B cell (primary cell): ENCODE measurements at regions not wholly inside any gene's neighbourhood (a gene's known extent, or its start where the extent isn't known, plus 50 kb on each side); places are given as distances from the start of the nearest gene placed in this dataset.

ENCODE experiments used
- ATAC-seq: fragments of 200-7000 bp; cut with Tn5 transposase; one replicate; pipeline ENCODE4 v1.10.0; 2021; ENCODE audit warnings: low read depth, mild to moderate bottlenecking, moderate number of reproducible peaks, moderate library complexity
- CTCF ChIA-PET: fragments of 350-600 bp; sonication (Branson Sonifier 250); formaldehyde crosslinking; loops from one replicate; lab custom pipeline; 2021; ENCODE audit warnings: antibody characterized with exemption, inconsistent platforms; lab: Charles Lee
- POLR2A ChIA-PET: fragments of 350-600 bp; sonication (Branson Sonifier 250); formaldehyde crosslinking; loops from one replicate; lab custom pipeline; 2021; ENCODE audit warnings: antibody characterized with exemption; lab: Charles Lee
- DNase-seq: peaks from one replicate; pipeline ENCODE4 v3.0.0; 2013
- H2AFZ ChIP-seq: 2 replicates; pipeline ENCODE4 v1.6.1; 2012; ENCODE audit warnings: mild to moderate bottlenecking, low read depth, low read length; ENCODE audit not compliant: insufficient read depth, poor library complexity, severe bottlenecking
- H3K27ac ChIP-seq, 2 donors: 1 replicate in 1 of 2; 2 replicates in 1 of 2; pipeline ENCODE4 v1.5.1; 2012 to 2013; ENCODE audit warnings: low read length in 2 of 2, mild to moderate bottlenecking in 2 of 2, moderate library complexity in 1 of 2
- H3K27me3 ChIP-seq, 4 experiments: fragments of 200-600 bp in 1 of 4; sonication (generic) in 1 of 4; replicated peaks in 1 of 4; 1 replicate in 2 of 4; 2 replicates in 2 of 4; pipeline versions ENCODE4 v1.6.1 to v1.7.0; 2013 to 2016; ENCODE audit warnings: low read length in 3 of 4, mild to moderate bottlenecking in 2 of 4, mixed read lengths in 1 of 4, moderate library complexity in 1 of 4; ENCODE audit not compliant: insufficient read depth in 4 of 4, control insufficient read depth in 3 of 4; ENCODE audit errors: control extremely low read depth in 1 of 4
- H3K36me3 ChIP-seq, 2 experiments: replicated peaks in 1 of 2; 1 replicate in 1 of 2; 2 replicates in 1 of 2; pipeline versions ENCODE4 v1.6.1 to v1.7.1; 2013; ENCODE audit warnings: low read length in 1 of 2; ENCODE audit not compliant: insufficient read depth in 2 of 2, control insufficient read depth in 1 of 2; ENCODE audit errors: control extremely low read depth in 1 of 2, extremely low read depth in 1 of 2
- H3K4me1 ChIP-seq, 2 donors: fragments of 200-600 bp in 1 of 2; sonication (generic) in 1 of 2; 1 replicate in 1 of 2; 2 replicates in 1 of 2; pipeline versions ENCODE4 v1.5.1 to v1.6.1; 2013 to 2017; ENCODE audit warnings: low read length in 2 of 2; ENCODE audit not compliant: control insufficient read depth in 2 of 2, insufficient read depth in 2 of 2
- H3K4me2 ChIP-seq: replicated peaks from 2 replicates; pipeline ENCODE3; 2012; ENCODE audit warnings: mild to moderate bottlenecking, low read depth, low read length; ENCODE audit not compliant: poor library complexity, severe bottlenecking
- H3K4me3 ChIP-seq, 5 experiments: fragments of 200-600 bp in 1 of 5; sonication (generic) in 1 of 5; 1 replicate in 3 of 5; 2 replicates in 2 of 5; pipeline versions ENCODE4 v1.5.1 to v1.7.0; 2011 to 2016; ENCODE audit warnings: low read length in 4 of 5, mild to moderate bottlenecking in 4 of 5, low read depth in 2 of 5, control low read depth in 1 of 5, moderate library complexity in 1 of 5; ENCODE audit not compliant: insufficient read depth in 1 of 5; ENCODE audit errors: control extremely low read depth in 1 of 5, extremely low read depth in 1 of 5
- H3K79me2 ChIP-seq: fragments of 200-600 bp; sonication (generic); one replicate; pipeline ENCODE4 v1.6.0; 2016; ENCODE audit warnings: low read length; ENCODE audit not compliant: control insufficient read depth, insufficient read depth
- H3K9ac ChIP-seq: fragments of 200-600 bp; sonication (generic); 2 replicates; pipeline ENCODE4 v1.6.1; 2017; ENCODE audit warnings: mild to moderate bottlenecking, low read length, moderate library complexity
- H3K9me3 ChIP-seq, 3 donors: one replicate each; pipeline versions ENCODE4 v1.6.1 to v1.7.1; 2013; ENCODE audit warnings: low read length in 2 of 3; ENCODE audit not compliant: control insufficient read depth in 2 of 3, insufficient read depth in 1 of 3; ENCODE audit errors: control extremely low read depth in 1 of 3
- H4K20me1 ChIP-seq: 2 replicates; pipeline ENCODE4 v1.6.0; 2012; ENCODE audit warnings: mild to moderate bottlenecking, low read length; ENCODE audit not compliant: insufficient read depth, control insufficient read depth, poor library complexity, severe bottlenecking
- H3K27ac Mint-ChIP-seq: one replicate; pipeline ENCODE4 v1.8.0; 2021; ENCODE audit warnings: mixed read lengths
- H3K27me3 Mint-ChIP-seq: one replicate; pipeline ENCODE4 v1.8.0; 2021; ENCODE audit warnings: mixed read lengths
- H3K4me1 Mint-ChIP-seq: one replicate; pipeline ENCODE4 v1.8.0; 2021; ENCODE audit warnings: mixed read lengths
- H3K4me3 Mint-ChIP-seq: one replicate; pipeline ENCODE4 v1.8.0; 2021; ENCODE audit warnings: mixed read lengths
- H3K9me3 Mint-ChIP-seq: one replicate; pipeline ENCODE4 v1.8.0; 2022; ENCODE audit warnings: mixed read lengths; ENCODE audit not compliant: insufficient read depth
- EZH2 ChIP-seq: IDR thresholded peaks from 2 replicates; pipeline ENCODE4 v1.6.1; 2012; ENCODE audit warnings: borderline replicate concordance, low read depth, mild to moderate bottlenecking, moderate library complexity, low read length; ENCODE audit not compliant: insufficient read depth, poor library complexity, severe bottlenecking
- WGBS: methylation state at CpG from one replicate; pipeline ENCODE4 v1.1.5; 2013; ENCODE audit warnings: missing lambda C conversion rate; ENCODE audit not compliant: insufficient coverage; 5-methylcytosine and 5-hydroxymethylcytosine counted together
- intact Hi-C: fragments of 100-400 bp; cut with micrococcal nuclease; formaldehyde crosslinking; loops from one replicate; pipeline ENCODE4 v1.10.0; 2022
- TF ChIP-seq, protein P1 (sequence below): fragments of 200-600 bp; IDR thresholded peaks from one replicate; pipeline ENCODE4 v1.8.0; 2022; ENCODE audit warnings: antibody characterized with exemption, mild to moderate bottlenecking

DNA sequence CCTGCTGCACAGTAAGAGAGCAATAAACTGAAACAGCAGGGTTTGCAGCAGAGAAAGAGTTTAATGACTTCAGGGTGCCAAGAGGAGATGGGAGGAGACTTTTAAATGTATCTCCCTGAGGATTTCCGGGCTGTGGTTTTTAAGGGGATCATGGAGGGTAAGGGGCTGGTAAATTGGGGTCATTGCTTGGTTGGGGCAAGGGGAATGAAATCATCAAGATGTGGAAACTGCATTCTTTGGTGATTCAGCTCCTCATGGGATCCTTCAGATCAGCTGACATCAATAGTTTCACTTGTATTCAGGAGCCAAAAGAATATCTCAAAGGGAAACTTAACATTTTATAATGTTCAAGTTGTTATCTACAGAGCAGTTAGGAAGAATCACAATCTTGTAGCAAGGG is 174.3 kb upstream of the ANXA10 start:
- Histone ChIP-seq H3K4me2 (no peak overlapping the region), H3K27ac (no peak overlapping the region), H4K20me1 (no peaks in the 10 kb centered on the region), H3K36me3 (no peaks in the 10 kb centered on the region), H3K9me3 (peaks cover 0 to 4% (median 3%) of the 10 kb centered on the region in 3 donors), H3K9ac (no peak overlapping the region), H2AFZ (no peak overlapping the region), H3K79me2 (no peaks in the 10 kb centered on the region), H3K27me3 (no peaks in the 10 kb centered on the region), H3K4me3 (no peak overlapping the region), H3K4me1 (no peaks in the 10 kb centered on the region)
- CTCF ChIA-PET: no interaction called here
- no peak for DNase-seq
- POLR2A ChIA-PET: no interaction called here
- H3K4me3 Mint-ChIP-seq: no peak overlapping the region
- no peak overlapping the region for H3K27ac Mint-ChIP-seq
- H3K4me1 Mint-ChIP-seq: no peaks in the 10 kb centered on the region
- 86% methylated on average over 1 of the region's 1 CpG for WGBS
- no peak for TF ChIP-seq EZH2
- TF ChIP-seq, protein P1, sequence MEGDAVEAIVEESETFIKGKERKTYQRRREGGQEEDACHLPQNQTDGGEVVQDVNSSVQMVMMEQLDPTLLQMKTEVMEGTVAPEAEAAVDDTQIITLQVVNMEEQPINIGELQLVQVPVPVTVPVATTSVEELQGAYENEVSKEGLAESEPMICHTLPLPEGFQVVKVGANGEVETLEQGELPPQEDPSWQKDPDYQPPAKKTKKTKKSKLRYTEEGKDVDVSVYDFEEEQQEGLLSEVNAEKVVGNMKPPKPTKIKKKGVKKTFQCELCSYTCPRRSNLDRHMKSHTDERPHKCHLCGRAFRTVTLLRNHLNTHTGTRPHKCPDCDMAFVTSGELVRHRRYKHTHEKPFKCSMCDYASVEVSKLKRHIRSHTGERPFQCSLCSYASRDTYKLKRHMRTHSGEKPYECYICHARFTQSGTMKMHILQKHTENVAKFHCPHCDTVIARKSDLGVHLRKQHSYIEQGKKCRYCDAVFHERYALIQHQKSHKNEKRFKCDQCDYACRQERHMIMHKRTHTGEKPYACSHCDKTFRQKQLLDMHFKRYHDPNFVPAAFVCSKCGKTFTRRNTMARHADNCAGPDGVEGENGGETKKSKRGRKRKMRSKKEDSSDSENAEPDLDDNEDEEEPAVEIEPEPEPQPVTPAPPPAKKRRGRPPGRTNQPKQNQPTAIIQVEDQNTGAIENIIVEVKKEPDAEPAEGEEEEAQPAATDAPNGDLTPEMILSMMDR: no peak
- H3K9me3 Mint-ChIP-seq: peaks cover 9% of the 10 kb centered on the region
- H3K27me3 Mint-ChIP-seq: no peaks in the 10 kb centered on the region
- no peak for ATAC-seq
- intact Hi-C loops: no loop called here

DNA sequence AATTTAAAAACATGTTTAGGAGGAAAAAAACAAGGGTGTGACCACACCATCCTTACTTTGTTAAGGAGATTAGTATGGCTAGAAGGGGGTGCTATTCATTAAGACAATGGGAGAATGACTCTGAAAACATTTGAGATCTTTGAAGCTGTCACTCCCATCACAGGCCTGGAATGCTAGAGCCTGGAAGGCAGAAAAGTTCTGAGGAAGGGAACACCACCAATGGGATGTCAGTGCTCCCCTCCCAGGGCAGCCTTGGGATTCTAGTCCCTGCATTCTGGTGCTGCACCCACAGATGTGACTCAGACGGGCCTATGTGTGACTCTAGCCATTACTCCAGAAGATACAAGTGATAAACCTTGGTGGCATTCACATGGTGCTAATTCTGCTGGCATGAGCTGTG is 162.2 kb upstream of the ANXA10 start:
- H3K9me3 Mint-ChIP-seq: peaks cover 5% of the 10 kb centered on the region
- intact Hi-C loops: no loop called here
- no peaks in the 10 kb centered on the region for H3K4me1 Mint-ChIP-seq
- Histone ChIP-seq H4K20me1 (no peaks in the 10 kb centered on the region), H3K27me3 (no peaks in the 10 kb centered on the region), H3K9me3 (no peaks in the 10 kb centered on the region), H2AFZ (no peak overlapping the region), H3K4me2 (no peak overlapping the region), H3K4me1 (no peaks in the 10 kb centered on the region), H3K27ac (no peak overlapping the region), H3K79me2 (no peaks in the 10 kb centered on the region), H3K9ac (no peak overlapping the region), H3K36me3 (no peaks in the 10 kb centered on the region), H3K4me3 (no peak overlapping the region)
- no peak for TF ChIP-seq EZH2
- TF ChIP-seq, protein P1: no peak
- POLR2A ChIA-PET: no interaction called here
- no peaks in the 10 kb centered on the region for H3K27me3 Mint-ChIP-seq
- no peak for ATAC-seq
- H3K27ac Mint-ChIP-seq: no peak overlapping the region
- CTCF ChIA-PET: no interaction called here
- no peak for DNase-seq
- H3K4me3 Mint-ChIP-seq: no peak overlapping the region
- 75% methylated on average over 1 of the region's 1 CpG for WGBS
